ENCODE measurements at regions not wholly inside any gene's neighbourhood (a gene's known extent, or its start where the extent isn't known, plus 50 kb on each side); places are given as distances from the start of the nearest gene placed in this dataset.
"Not testable (repeated sequence)": the region's sequence is repeated elsewhere in the genome, so short reads cannot be mapped to it uniquely, and the experiment has no call there.

DNA sequence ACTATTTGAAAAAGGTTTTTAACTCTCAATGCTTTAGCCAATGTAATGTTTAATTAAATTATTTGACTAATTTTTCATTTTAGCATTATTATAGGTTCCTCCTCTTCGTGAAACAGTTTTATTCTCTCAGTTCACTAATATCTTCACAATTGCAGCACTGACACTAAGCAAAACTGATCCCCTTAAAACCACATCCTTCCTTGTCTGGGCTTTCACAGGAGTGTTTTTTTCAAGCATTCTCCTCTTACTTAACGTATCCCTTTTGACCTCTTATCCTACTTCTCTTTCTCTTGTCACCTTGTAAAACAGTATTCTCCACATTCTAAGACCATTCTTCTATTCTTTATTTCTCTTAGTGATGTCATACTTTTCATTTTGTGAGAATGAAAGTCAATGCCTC lies 112.8 kb downstream of the DSC3 start:
- no peak for DNase-seq

DNA sequence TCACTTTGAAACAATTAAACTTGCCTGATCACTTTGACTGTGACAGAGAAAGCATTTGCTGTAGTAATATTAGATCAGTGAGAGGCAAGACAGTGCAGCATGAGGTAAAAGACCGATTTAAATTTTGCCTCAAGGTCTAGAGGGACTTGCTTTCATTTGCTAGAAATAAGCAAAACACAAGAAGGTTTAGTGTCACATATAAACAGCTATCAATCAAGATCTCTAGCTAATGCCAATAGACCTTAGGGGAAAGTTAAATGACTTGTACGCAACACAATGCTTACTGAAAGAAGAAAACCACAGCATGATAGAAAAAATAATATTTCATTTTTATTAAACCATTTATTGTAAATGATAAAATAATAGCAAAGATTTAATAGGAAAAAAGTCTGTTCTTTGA lies 113.5 kb downstream of the DSC3 start:
- DNase-seq: no peak

DNA sequence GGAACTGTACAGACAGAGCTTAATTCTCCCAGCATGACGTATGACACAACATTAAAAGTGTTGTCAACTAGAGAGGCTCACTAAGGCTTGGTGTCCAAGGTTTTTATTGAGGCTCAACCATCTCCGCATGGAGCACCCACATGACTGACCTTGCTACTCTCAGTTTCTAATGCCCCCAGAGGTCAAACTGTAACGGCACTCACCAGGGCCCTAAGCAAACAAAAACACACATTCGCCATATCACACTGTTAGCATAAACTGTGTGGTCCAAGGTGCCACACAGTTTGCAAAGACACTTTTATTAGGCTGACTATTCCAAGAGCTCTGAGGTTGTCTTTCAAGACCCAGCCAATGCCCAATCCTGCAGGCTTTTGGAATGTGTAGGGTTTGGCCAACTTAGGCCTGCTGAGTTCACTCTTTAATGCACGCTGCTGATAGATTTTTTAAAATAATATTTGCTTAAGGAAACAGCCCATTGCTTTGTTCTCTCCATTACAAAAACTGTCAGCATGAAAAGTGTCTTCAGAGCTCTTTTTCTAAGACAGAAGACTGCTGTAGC lies 114.9 kb downstream of the DSC3 start:
- DNase-seq: no peak

DNA sequence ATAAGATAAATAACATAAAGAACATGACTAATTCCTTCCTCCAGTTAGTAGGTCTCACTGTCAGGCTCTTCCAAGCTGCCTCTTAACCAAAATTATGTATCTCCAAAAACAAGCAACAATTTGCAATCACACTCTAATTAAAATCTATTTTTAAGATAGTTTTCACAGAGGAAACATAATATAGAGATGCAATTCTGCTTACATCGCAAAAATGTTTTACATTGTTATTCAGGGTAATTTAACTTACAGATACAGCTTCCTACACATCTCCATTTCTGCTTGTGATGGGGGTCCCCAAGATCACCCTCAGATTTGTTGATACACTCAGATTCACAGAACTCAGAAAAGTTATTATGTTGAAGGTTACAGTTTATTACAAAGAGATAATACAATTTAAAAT lies 115.5 kb downstream of the DSC3 start:
- no peak for DNase-seq

DNA sequence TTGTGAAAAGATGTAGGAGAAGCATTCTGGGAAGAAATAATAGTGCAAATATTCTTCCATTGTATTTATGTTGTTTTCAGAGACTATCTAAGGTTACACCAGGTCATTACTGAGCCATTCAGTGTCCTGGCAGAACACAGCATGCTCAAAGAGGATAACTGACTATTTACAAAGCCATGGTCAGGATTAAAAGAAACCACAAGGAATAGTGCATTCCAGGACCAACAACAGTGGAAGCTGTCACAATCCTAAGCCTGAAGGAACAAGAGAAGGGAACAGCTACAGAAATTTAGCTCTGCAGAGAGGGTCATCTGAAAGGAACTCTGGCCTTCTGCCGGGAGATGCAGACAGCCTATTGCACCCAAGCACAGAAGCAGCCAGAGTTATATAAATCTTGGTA lies 116.7 kb downstream of the DSC3 start:
- no peak for DNase-seq

DNA sequence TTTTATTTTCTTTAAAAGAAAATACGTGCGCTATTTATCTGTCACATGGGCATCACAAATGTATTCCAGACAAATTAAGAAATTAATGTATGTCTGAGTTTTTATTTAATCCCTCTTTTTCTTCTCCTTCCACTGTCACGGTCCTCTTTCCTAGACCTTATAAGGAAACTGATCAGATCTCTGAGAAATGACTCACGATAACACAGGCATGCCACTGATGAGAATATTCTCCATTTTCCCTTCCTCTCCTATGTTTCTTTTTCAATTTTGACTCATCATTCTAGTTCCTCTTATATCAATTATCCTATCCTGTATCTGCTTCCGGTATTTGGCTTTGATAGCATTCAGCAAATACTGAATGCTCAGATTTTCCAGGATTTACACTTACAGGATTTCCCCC lies 121.8 kb downstream of the DSC3 start:
- no peak for DNase-seq

DNA sequence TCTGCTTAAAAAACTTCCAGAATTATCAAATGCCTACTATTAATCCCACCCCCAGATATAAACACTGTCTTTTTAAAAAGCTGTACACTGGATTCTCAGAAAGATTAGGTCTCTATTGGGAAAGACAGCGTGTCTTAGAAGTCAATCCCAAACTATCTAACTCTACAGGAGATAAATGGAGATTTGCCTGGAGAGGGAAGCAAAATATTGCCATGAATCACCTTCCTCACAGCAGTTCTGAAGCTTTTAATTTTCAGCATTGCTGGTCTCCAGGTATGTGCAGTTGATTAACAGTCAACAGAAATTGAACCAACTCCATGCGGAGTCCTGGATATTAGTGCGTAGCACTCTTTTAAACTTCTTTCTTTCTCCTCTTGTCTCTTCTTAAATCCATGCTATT lies 122.2 kb downstream of the DSC3 start:
- DNase-seq: no peak

DNA sequence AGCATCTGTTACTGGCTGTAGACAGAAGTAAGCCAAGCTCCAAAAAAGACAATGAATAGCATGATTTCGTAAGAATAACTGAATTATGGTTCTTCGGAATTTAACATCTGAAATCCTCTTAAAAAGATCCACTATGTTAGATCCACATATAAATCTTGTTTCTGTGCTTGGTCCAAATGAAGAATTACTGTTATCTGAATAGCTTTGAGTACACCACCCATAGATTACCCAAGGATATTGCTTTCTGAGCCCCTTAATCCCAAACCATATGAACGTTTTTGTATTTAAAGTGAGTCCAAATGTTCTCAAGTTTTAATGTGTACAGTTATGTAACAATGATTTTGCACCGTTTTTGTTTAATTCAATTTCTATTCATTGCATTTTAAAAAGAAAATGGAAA lies 124.9 kb downstream of the DSC3 start:
- DNase-seq: no peak

DNA sequence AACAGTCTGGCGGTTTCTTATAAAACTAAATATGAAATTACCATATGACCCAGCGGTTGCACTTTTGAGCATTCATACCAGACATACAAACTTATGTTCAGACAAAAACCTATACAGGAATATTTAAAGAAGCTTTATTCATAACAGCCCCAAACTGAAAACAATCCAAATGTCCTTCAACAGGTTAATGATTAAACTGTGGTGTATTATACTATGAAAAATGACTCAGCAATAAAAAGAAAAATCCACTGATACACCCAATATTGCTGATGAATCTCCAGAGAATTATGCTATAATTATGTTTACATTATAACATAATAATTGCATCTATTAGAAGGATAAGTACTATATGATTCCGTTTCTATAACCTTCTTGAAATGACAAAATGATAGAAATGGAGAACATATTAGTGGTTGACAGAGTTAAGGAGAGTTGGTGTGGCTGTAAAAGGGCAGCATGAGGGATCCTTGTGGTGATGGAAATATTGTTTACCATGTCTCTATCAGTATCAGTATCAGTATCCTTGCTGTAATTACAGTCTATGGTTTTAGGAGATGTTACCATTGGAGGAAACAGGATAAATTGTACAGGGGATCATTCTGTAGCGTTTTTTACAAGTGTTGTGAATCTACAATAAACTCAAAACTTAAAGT lies 127.1 kb downstream of the DSC3 start:
- DNase-seq: no peak

DNA sequence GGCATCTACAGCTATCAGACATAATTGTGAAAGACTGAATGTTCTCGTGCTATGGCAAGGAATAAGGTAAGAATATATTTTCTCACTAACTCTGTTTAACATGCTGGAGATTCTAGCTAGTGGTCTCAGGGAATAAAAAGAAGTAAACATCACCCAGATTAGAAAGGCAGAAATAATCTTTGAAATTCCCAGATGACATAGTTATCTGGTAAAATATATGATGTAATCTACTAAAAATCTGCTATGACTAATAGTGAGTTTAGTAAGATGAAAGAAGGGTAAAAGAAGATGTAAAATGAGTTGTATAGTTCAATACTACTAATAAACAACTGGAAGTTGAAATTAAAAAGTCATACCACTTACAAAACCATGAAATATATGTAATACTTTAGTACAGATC lies 134.2 kb downstream of the DSC3 start:
- DNase-seq: no peak

DNA sequence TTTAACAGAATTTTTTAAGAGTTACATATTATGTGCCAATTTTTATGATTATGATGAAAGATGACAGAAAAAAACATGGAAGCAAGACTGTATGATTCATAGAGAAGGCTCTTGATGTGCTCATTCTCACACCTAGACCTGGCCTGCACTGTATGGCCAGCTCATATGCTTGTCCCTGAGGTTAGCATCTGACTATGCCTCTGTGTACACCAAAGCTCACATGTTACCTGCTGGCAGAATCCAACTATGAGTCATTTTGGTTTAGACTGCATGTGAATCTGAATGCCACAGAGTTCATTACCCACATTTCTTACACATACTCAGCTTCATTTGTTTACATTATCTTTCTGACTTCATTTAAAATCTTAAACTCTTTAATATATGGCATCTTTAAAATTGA lies 139.0 kb downstream of the DSC3 start:
- DNase-seq: no peak

DNA sequence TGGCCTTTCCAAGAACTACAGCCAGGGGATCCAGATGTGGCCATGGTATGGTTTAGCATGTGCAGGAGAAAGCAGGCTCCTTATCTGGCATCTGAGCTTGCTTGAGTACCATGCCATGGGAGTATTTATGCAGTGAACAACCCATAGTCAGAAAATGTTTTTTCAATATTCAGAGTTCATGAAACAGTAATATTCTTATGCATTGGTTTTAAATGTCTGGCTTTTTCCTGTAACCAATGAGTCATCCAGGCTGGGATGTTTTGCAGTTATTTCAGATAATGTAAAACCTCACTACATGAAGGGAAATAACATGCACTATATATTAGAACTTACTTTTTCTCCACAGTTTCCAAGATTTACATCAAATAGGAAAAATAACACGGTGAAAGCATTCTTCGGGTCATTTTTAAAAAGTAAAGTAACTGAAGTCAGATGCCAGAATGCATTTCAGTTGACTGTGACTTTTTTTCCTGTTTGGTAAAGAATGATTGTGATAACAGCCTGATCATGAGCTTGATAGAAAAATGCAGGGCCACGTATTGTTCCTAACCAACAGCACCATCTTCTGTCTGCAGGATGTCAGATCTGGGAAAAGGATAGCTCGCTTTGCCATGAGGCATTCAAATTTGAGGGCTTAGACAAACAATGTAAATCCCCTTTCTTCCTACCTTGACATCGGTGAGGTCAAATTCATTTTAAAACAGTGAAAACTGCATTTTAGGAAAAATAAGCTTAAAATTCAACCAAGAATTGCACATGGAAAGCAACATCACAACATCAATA lies 152.8 kb downstream of the DSC3 start:
- peak in 12 of 51 donors; percentile 1 to 39 (median 6) for DNase-seq

DNA sequence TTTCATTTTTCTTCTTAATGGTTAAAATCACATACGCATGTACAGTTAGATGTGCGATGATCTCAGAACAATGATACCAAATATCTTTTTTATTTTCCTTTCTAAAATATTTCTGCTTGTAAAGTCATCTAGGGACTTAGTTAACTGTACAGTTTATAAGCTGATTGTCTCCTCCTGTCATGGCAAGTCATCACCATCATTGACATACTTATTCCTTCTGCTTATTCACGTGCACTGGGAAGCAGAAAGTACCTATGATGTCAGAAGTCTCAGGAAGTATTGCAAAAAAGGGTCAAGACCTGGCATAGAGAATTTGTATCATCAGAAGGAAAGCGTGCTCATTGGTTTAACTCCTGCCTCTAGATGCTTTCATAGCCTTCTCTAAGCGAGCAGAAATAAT lies 154.2 kb downstream of the DSC3 start:
- DNase-seq: no peak

DNA sequence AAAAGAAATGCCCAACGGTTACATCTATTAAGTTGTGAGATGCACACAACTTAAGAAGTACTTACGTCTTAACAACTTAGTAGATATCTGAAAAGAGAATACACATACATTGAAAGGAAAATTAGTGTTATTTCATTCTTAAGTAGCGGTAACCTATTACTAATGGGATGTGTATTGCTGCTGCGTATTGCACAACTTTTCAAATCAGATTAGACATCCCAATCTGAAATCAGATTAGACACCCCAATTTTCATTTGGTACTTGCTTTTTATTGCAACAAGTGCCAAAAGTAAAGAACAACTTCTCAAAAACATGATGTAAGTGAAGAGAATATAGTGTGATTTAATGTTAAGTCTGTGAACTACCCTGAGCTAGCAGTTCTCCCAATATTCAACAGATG lies 155.5 kb downstream of the DSC3 start:
- DNase-seq: no peak

DNA sequence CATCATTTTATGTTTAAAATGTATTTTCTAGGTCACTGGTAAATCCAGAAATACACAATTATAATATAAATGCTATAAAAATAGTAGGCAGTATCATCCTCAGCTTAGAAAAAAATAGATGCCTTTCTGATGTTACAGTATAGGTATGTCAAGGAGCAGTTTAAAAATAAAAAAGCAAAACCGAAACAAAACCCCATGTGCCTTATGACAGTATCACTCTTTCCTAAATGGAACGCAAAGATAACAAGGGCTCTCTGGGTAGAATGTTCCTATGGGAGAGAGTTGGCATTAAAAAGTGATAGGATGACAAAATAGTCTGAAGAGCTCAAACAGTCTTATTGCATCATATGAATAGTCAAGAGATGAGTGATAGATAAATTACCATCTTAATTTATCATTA lies 172.1 kb downstream of the DSC3 start:
- no peak for DNase-seq

DNA sequence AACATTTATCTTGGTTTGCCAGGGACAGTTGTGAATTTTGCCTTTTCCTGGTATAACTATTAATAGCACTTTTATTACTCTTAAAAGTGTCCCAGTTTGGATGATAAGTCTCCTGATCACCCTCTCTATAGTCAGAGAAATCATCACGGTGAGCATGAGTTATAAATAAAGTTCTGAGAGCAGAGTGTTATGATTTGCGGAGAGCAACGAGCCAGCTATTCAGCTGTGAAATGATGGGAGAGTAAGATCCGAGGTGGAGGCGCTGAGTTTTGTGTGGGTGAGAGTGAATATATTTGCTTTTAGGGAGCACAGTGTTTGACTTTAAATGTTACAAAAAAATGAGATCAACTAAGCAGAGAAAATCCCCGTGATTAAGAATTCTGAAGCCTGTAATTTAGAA lies 179.6 kb downstream of the DSC3 start:
- peak in 3 of 51 donors; percentile 7 to 45 (median 10) for DNase-seq

DNA sequence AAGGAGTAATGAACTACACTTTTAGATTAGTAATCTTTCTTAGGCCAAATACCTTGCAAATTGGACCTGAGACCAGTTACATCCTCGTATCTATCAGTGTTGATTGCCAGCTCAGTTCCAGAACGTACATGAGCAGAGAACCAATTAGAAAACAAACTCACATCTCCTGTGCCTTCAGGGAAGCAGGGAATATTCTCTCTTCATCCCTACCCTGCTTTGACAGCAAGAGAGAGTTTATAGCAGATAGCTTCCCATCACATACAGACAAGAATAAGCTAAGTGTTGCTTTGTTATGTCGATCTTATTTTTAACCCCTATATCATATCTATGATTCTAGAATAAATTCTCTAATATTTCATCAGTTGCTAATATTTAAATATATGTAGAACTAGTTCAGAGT lies 181.8 kb downstream of the DSC3 start:
- no peak for DNase-seq

DNA sequence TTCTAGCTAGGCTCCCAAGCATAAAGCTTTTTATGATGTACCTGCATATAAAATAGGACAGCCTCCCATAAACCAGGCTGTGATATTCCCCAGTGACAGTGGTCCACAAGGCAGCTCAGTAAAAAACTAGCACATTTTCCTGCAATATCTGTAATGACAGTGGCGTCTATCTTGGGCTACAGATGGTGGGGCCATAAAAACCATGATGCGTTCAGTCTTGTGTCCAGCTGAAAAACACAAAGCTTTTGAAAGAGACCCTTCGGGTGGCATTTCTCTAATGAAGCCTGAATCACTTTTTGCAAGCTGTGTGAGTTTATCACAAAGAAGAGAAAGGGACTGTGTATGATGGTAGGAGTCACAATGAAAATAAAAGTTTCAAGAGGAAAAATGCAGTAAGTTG lies 183.5 kb downstream of the DSC3 start:
- DNase-seq: no peak

DNA sequence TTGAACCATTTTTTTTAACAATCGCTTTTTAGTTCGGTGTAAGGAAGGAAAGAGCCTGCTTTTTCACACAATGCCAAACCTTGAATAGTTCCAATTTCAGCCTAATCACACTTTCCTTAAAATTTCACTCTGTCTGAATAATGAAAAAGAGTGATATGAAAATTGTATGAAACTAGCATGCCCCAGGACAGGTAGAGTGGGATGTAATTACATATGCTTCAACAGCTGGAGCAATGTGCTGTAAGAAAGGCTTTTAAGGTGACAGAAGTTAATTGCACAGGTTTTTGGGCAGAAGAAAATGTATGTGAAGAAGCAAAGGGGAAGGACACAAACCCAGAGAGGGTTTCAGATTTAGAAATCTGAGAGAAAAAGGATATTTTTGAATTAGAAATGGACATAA lies 184.0 kb downstream of the DSC3 start:
- no peak for DNase-seq

DNA sequence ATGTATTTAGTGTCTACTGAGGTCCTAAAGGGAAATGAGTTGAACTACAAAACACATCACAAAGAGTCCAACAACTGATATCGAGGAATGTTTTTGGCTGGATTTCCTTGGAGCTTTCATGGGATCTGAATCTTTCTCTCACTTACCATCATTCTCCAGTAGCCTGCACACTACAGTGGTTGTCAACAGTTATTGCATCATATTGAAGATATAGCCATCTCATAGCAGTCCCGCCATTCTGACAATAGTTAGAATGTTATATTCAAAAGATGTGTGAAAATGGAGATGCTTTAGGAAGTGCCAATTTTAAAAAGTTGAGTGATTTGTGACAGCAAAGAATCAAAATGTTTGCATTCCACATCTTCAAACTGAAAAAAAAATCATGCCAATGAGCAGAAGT lies 186.8 kb downstream of the DSC3 start:
- DNase-seq: no peak

DNA sequence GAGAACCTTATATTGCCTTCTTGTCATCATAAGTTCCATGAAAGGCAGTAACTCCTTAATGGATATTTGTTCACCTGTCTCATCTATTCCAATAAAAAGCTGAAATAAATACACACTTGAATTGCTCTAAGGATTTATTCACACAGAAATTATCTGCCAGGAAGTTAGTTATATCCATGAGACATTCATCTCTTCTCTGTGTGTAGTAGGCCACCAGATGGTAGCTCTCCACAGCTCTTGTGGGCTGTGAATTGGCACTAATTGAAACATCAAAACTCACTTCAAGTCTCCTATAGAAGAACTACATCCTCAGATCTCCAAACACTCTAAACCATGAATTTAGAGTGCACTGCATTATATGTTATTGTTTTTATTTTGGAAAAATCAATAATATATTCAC lies 189.6 kb downstream of the DSC3 start:
- DNase-seq: no peak

DNA sequence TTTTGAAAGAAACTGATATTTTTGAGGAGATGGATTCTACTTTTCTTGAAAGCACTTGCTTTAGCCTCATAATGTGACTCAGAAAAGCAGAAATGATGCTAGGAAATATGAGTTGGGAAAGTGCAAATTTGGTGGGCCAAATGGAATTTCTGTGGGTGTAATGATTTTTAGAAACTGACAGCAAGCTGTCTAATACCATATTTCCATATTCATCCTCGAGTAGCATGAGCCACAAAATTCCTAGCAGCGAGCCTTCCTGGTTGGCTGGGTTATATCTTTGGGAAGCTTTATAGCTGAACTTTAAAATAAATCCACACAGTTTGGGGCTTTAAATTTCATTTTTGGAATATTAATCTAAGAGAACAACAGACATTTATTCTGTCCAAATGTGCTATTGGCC lies 190.0 kb downstream of the DSC3 start:
- DNase-seq: no peak

DNA sequence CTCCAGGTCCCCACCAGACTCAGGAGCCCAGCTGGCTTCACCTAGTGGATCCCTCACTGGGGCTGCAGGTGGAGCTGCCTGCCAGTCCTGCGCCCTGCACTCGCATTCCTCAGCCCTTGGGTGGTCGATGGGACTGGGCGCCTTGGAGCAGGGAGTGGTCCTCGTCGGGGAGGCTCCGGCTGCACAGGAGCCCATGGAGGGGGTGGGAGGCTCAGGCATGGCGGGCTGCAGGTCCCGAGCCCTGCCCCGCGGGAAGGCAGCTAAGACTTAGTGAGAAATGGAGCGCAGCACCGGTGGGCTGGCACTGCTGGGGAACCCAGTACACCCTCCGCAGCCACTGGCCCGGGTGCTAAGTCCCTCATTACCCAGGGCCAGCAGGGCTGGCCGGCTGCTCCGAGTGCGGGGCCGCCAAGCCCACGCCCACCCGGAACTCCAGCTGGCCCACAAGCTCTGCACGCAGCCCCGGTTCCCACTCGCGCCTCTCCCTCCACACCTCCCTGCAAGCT lies 203.4 kb downstream of the DSC3 start:
- DNase-seq: not testable (repeated sequence)
